ENCODE measurements at regions not wholly inside any gene's neighbourhood (a gene's known extent, or its start where the extent isn't known, plus 50 kb on each side); places are given as distances from the start of the nearest gene placed in this dataset.

DNA sequence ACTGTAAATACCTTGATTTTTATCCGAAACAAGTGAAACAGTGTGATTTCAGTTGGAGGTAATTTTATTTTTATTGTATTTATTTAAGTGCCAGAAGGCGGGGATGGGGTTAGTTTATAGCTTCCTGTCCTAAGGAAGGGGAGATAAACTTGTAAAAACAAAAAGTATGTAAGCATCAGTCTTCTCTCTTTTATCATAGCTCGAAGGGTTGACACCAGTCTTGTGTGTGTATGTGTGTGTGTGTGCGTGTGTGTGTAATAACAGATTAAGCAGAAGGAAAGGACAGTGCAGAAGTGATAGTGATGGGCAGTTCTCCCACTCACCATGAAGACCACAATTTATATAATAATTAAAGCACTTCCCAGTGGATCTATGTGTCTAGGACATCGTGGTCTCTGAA, 793.3 kb downstream of the PLCL1 start:
- intact Hi-C loops (cut with micrococcal nuclease; ENCODE audit: unreplicated experiment), result no loop called here
- H3K27me3 ChIP-seq (ENCODE audit: insufficient read depth, low read depth), result no peaks in the 10 kb centered on the region
- DNase-seq, result no peak
- POLR2A ChIA-PET (ENCODE audit: unreplicated experiment), result no interaction called here
- no peak overlapping the region for H3K4me2 ChIP-seq
- H3F3A ChIP-seq (ENCODE audit: insufficient read depth, low read depth), result no peaks in the 10 kb centered on the region
- H3K9me2 ChIP-seq (ENCODE audit: insufficient read depth), result no peaks in the 10 kb centered on the region
- no peak for TF ChIP-seq EZH2 (IDR thresholded peaks at IDR 0.05; ENCODE audit: low read depth)
- TF ChIP-seq, protein P1, sequence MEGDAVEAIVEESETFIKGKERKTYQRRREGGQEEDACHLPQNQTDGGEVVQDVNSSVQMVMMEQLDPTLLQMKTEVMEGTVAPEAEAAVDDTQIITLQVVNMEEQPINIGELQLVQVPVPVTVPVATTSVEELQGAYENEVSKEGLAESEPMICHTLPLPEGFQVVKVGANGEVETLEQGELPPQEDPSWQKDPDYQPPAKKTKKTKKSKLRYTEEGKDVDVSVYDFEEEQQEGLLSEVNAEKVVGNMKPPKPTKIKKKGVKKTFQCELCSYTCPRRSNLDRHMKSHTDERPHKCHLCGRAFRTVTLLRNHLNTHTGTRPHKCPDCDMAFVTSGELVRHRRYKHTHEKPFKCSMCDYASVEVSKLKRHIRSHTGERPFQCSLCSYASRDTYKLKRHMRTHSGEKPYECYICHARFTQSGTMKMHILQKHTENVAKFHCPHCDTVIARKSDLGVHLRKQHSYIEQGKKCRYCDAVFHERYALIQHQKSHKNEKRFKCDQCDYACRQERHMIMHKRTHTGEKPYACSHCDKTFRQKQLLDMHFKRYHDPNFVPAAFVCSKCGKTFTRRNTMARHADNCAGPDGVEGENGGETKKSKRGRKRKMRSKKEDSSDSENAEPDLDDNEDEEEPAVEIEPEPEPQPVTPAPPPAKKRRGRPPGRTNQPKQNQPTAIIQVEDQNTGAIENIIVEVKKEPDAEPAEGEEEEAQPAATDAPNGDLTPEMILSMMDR (conservative IDR thresholded peaks at IDR 0.05), result no peak
- H3K36me3 ChIP-seq (ENCODE audit: low read depth), result no peaks in the 10 kb centered on the region
- BruUV-seq (replicated peaks), result no TSS peak
- H2AFZ ChIP-seq, result no peak overlapping the region
- H4K20me1 ChIP-seq (ENCODE audit: insufficient read depth), result no peaks in the 10 kb centered on the region
- CTCF ChIA-PET, result no interaction called here
- no peaks in the 10 kb centered on the region for H3K9me3 ChIP-seq (ENCODE audit: insufficient read depth, low read depth)
- no peaks in the 10 kb centered on the region for H3K4me1 ChIP-seq (replicated peaks; ENCODE audit: insufficient read depth)
- no peak overlapping the region for H3K27ac ChIP-seq
- H3K79me2 ChIP-seq (ENCODE audit: low read depth), result no peaks in the 10 kb centered on the region
- H3K4me3 ChIP-seq, result no peak overlapping the region

DNA sequence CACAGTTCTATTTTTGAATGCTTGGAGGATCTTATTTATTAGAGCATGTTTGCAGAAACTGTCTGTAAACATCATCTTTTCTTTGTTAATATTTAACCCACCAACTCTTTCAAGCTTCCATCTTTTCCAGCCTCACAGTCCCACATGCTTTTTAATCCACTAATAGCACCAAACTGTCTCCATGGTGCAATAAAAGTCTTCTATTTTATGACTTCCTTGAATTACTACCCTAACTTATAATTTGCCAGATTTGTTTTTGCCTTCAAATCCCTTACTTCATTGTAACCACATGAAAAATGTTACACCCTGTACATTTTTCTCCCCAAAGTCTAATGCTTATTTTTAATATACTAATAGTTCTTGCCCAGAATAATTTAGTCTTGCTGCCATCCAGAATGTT, 792.6 kb downstream of the PLCL1 start:
- Histone ChIP-seq H4K20me1 (ENCODE audit: insufficient read depth) (no peaks in the 10 kb centered on the region), H3K4me1 (replicated peaks; ENCODE audit: insufficient read depth) (no peaks in the 10 kb centered on the region), H3K27ac (no peak overlapping the region), H3K4me2 (no peak overlapping the region), H3F3A (ENCODE audit: insufficient read depth, low read depth) (no peaks in the 10 kb centered on the region), H3K9me3 (ENCODE audit: insufficient read depth, low read depth) (no peaks in the 10 kb centered on the region), H3K9me2 (ENCODE audit: insufficient read depth) (no peaks in the 10 kb centered on the region), H3K36me3 (ENCODE audit: low read depth) (no peaks in the 10 kb centered on the region), H3K79me2 (ENCODE audit: low read depth) (no peaks in the 10 kb centered on the region), H2AFZ (no peak overlapping the region), H3K4me3 (no peak overlapping the region), H3K27me3 (ENCODE audit: insufficient read depth, low read depth) (no peaks in the 10 kb centered on the region)
- no peak for DNase-seq
- POLR2A ChIA-PET (ENCODE audit: unreplicated experiment), result no interaction called here
- no TSS peak for BruUV-seq (replicated peaks)
- no peak for TF ChIP-seq EZH2 (IDR thresholded peaks at IDR 0.05; ENCODE audit: low read depth)
- TF ChIP-seq, protein P1 (conservative IDR thresholded peaks at IDR 0.05), result no peak
- intact Hi-C loops (cut with micrococcal nuclease; ENCODE audit: unreplicated experiment), result no loop called here
- CTCF ChIA-PET, result no interaction called here

DNA sequence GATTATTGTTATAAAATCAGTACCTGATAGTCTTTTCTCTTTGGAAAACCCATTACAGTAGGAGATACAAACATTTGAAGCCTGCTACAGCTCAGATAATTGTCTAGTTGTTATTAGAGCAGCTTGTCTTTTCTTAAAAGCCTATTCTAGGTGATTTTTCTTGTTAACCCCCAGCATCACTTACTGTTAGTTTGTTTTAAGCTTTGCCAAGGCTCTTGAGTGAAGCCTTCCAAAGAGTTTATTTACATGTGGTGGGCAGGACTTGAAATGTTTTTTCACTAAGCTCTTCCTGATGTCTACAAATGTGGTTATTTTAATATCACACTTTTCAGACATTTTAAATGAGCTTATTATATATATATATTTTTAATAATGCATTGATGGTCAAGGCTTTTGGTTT, 791.3 kb downstream of the PLCL1 start:
- no peaks in the 10 kb centered on the region for H3K27me3 ChIP-seq (ENCODE audit: insufficient read depth, low read depth)
- H2AFZ ChIP-seq, result no peak overlapping the region
- H3K4me3 ChIP-seq, result no peak overlapping the region
- no peaks in the 10 kb centered on the region for H3K79me2 ChIP-seq (ENCODE audit: low read depth)
- POLR2A ChIA-PET (ENCODE audit: unreplicated experiment), result no interaction called here
- no peaks in the 10 kb centered on the region for H4K20me1 ChIP-seq (ENCODE audit: insufficient read depth)
- H3K9me3 ChIP-seq (ENCODE audit: insufficient read depth, low read depth), result no peaks in the 10 kb centered on the region
- H3K9me2 ChIP-seq (ENCODE audit: insufficient read depth), result no peaks in the 10 kb centered on the region
- no peaks in the 10 kb centered on the region for H3F3A ChIP-seq (ENCODE audit: insufficient read depth, low read depth)
- H3K36me3 ChIP-seq (ENCODE audit: low read depth), result no peaks in the 10 kb centered on the region
- CTCF ChIA-PET, result no interaction called here
- no TSS peak for BruUV-seq (replicated peaks)
- TF ChIP-seq, protein P1 (conservative IDR thresholded peaks at IDR 0.05), result no peak
- no peak for TF ChIP-seq EZH2 (IDR thresholded peaks at IDR 0.05; ENCODE audit: low read depth)
- H3K27ac ChIP-seq, result no peak overlapping the region
- intact Hi-C loops (cut with micrococcal nuclease; ENCODE audit: unreplicated experiment), result no loop called here
- no peak for DNase-seq
- no peak overlapping the region for H3K4me2 ChIP-seq
- no peaks in the 10 kb centered on the region for H3K4me1 ChIP-seq (replicated peaks; ENCODE audit: insufficient read depth)

Data from PC-9 (cell line).